HG03469 (cell line): ENCODE measurements at regions not wholly inside any gene's neighbourhood (a gene's known extent, or its start where the extent isn't known, plus 50 kb on each side); places are given as distances from the start of the nearest gene placed in this dataset.
"Not testable (repeated sequence)": the region's sequence is repeated elsewhere in the genome, so short reads cannot be mapped to it uniquely, and the experiment has no call there.

Experiments used
- ATAC-seq: cut with Tn5 transposase; IDR thresholded peaks from one replicate; pipeline ENCODE4 v1.9.1; 2021; ENCODE audit warnings: mild to moderate bottlenecking, moderate library complexity, moderate number of reproducible peaks; ENCODE audit not compliant: unreplicated experiment

DNA sequence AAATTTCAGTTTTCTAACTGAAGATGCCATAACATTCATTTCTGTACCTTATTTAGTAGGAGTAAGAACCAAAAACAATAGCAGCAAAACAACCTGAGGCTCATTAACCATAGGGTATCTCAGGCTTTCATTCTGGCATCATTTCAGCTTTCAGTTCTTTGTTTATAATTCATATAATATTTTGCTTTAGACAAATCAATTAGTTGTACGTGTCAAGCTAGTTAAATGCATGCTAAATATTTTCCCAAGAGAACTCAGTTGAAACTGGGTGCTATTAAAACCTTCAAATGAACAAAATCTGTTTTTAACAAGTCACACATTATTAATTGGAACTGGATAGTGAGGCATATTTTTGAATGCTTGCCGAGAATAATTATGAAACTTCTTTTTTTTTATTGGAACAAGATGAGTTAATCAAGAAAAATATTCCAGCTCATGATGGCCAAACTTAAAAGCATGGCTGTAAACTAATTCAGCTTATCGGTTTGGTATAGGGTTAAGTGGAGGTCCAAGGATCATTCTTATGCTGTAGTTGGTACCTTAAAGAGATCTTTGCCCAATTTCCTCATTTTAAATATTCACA lies 442.7 kb downstream of the BTG1 start:
- ATAC-seq: no peak

DNA sequence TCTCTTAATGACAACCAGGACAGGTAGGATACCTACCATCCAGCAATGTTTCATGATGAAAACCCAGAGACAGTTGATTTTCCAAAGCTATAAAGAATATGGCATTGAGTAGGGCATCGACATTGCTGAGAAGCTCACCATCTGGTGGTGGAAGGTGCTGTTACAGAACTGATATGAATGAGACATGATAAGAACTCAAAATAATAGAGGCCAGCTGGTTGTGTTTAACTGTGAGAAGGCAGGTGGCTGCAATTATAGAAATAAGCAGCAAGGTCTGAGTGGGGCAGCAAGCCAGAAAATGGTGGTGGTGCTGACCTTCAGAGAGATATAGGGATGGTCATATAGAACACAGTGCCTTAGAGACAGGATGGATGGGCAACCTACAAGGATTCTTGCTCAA lies 449.7 kb downstream of the BTG1 start:
- ATAC-seq: no peak

DNA sequence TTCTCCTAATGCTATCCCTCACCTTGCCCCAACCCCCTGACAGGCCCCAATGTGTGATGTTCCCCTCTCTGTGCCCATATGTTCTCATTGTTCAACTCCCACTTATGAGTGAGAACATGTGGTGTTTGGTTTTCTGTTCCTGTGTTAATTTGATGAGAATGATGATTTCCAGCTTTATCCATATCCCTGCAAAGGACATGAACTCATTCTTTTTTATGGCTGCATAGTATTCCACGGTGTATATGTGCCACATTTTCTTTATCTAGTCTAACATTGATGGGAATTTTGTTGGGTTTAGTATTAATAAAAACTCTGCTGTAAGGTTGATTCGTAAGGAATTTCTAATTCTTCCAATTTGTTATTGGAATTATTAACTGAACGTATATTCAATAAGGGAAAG lies 450.2 kb downstream of the BTG1 start:
- not testable (repeated sequence) for ATAC-seq

DNA sequence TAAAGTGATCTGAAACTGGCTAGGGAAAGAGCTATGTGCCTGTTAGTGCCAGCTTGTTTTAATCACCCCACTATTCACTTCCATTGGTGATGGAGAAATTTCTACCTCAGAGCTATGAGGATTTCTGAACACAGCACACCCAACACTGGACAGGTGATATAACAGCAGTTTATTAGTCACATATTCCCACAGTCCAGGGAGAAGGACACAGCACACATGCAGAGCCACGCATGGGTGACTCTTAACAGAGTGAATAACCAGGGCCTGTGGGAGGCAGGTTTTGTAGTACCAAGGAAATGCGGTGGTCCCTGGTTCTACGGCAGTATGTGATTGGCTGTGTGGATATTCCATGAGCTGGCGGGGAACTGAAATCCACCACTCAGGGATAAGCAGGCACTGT lies 455.1 kb downstream of the BTG1 start:
- no peak for ATAC-seq

DNA sequence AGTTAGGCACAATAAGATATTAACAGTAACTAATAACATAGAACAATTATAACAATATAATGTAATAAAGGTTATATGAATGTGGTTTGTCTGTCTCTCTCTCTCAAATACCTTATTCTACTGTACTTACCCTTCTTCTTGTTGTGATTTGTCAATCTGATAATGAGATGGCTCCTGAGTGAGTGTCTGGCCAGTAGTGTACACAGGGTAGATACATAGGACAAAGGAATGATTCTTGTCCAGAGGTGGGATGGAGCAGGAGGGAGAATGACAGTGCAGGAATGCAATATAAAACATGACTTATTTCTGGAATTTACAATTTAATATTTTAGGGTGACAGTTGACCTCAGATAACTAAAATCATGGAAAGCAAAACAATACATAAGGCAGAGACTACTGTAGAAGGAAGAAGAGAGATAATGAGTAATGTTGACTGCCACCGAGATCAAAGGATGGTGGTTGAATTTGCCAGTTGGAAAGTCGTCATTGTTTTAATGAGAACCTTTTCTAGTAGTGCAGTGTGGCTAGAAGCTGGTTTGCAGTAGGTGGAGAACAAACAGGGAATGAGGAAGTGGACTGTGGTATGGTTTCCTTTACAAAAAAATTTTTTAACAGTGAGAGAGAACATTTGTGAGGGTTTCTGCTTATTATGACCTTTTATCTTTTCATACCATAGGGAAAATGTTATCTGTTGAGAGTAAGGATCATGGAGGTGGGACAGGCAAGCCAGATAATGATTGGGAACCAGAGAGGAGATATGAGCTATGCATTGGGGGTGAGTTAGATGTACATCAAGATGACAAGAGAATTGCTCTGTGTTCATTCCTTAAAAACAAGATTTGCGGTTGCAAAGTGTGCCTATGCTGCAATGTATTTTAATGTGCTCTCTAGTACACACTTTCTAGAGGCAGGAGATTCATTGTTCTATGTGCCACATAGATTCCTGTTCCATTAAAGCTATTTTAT lies 458.3 kb downstream of the BTG1 start:
- ATAC-seq: no peak

DNA sequence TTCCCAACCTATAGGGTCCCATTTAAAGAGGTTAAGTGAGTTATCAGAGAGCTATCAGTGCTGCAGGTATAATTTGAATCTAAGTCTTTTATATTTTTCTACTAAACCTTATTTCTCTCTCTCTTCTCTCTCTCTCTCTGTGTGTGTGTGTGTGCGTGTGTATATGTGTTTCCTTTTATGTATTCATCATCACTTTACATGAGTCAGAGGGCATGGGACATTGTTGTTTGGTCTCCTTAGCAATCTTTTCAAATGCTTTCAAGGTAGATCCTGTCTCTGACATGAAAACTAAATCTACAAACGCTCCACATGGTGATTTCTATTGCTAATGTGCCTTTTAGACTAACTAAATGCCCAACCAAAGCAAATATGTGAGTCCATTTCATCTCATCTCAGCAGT lies 459.7 kb downstream of the BTG1 start:
- no peak for ATAC-seq

DNA sequence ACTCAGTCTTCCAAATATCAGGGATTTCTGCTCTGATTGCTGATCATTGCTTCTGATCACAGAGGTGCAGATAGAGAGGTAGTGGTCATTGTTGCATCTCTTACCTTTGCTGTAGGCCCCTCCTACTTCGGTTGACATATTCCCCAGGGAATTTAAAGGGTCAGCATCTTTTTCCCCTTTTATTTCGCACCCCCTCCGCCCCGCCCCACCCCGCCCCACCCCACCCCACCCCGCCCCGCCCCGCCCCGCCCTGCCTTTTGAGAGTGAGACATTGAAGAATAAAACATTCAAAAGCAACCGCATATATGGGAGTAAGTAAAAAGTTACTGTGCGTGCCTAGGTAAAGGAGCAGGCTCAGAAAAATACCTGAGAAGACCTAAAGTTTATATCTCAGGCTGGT lies 463.9 kb downstream of the BTG1 start:
- no peak for ATAC-seq

DNA sequence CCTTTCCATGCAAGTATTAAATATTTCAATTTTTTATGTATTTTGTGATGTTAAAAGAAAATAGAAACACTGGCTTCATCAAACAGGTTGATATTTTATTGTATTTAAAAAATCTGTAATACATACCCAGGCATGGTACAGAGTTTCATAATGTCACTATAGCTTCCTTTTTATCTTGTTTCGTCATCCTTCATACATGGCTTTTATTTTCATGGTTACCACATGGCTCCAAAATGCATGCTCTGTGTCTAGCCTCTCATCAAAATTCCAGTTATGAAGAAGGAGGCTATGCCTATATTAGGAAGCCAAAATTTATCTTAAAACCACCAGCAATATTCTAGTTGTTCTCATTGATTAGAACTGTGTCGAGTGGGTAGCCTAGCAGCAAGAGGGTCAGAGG lies 464.8 kb downstream of the BTG1 start:
- no peak for ATAC-seq

DNA sequence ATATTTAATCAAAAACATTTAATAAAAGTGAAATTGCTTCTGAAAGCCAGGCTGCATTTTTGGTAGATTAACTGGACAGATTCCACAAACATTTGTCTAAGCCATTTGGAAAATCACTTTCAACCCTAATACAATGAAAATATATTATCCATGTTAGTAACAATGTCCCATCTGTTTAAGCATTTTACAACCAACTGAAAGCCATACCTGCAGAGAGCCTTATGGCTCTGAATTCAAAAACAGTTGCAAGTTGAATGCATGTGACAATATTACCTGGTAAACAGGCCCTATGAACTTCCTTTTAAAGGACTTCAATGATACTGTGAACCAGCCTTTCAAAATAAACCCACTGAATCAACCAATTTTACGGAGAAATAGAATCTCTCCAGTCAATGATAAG lies 468.1 kb downstream of the BTG1 start:
- no peak for ATAC-seq

DNA sequence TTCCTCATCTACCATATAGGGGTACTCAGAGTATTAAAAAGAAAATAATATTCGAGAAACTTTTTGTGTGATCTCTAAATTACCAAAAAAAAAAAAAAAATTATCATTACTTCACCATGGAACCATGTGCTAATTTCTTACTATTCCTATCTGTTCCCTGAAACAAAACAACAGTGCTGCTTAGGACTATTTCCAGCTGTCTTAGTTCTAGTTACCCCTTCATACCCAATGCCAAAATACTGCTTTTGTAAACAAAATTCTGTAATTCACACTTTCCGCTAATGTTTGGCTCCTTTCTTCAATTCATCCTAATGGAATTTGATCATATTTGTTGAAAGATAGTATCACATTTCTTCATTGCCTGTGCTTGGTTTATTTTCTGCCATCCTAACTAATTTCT lies 470.2 kb downstream of the BTG1 start:
- no peak for ATAC-seq

DNA sequence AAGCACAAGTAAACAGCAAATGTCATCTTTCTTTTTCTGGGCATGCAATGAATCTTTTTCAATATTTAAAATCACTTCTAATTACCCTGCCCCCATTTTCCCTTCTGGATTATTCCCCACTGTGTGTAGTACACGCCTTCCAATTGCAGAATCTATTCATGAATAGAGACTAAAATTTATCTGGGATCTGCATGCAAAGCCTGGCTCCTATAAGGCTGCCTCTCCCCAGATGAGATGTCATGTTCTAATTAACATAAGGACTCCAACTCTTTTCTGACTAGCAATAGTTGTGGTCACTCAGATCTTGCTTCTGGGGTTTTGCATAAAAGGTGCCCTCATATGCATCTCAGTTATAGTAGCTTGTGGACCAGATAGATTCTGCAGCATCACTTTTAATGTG lies 473.5 kb downstream of the BTG1 start:
- ATAC-seq: no peak

DNA sequence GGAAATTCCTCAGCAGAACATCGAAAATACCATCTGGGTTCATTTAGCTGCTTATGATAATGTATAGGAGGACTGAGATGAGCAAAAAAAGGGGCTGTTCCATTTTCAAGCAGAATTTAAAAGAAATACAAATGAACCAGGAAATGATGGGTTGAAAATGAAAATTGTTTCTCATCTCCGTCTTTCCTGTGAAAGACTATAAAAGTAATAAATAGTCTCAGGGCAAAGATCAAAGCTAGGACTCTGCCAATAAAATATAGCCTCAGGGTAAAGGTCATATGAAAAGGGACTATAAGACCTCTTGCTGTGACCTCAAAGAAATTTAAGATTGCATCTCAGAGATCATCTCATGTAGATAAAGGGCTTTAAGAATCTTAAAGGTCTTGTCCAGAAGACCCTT lies 478.0 kb downstream of the BTG1 start:
- ATAC-seq: no peak

DNA sequence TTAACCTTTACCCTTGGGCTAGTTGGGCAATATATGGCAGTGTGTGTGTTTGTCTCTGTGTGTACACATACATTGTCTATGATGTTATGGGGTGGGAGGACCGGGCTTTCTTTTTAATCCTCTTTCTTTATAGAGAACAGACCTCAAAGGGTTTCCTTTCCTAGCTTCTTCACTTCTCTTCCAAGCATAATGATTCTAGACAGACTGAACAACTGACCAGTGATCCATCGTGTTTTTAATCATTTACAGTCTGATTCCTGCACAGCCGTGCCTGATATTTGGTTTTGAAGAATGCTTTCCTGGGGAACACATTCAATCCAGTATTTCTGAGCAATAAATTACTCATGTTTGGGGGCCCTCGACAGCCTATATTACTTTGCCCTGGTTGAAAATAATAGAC lies 481.1 kb upstream of the DCN start:
- ATAC-seq: no peak

DNA sequence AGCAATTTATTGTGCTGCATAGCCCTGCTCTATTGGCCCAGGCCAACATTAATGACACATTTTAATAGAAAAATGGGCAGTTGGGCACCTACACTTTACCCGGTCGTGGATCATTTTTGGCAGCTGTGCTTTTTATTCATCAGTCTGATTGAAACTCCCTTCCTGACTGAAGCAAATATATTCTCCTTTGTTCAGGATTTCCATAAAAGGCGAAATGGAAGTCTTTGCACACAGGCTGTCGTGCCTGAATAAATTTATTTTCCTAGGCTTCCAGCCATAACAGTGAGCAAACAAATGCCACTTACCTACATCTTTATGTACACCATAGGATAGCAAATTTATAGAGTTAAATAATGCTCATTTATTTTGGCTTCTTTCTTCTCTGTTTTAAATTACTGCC lies 480.7 kb upstream of the DCN start:
- ATAC-seq: no peak

DNA sequence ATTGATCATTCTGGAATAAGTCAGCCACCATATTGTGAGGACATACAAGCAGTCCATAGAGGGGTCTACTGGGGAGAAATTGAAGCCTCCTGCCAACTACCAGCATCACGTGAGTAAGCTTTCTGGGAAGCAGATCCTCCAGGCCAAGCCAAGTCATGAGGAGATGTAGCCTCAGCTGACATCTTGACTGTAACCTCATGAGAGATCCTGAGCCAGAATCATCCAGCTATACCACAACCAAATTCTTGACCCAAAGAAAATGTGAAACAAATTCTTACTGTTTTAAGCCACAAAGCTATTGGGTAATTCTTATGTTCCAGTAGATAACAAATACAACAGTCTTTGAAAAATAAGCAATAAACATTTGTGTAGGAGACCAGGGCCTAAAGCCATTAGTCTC lies 479.4 kb upstream of the DCN start:
- no peak for ATAC-seq

DNA sequence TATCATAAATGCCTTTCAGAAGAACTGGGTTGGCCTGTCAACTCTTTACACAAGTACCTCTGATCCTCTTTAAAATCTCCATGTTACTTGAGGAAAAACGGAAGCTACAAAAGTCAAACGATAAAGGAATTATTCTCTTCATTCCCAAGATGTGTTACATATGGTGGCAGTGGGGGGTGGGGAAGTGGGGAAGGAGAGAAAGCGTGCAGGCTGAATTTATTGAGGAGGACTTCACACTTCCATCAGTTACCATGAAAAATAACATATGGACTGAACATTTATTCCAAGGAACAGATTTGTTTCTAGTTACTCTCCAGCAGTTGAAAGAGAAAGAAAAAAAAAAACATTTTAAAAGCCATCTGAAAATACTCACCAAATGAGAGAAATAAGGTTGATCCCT lies 474.4 kb upstream of the DCN start:
- no peak for ATAC-seq

DNA sequence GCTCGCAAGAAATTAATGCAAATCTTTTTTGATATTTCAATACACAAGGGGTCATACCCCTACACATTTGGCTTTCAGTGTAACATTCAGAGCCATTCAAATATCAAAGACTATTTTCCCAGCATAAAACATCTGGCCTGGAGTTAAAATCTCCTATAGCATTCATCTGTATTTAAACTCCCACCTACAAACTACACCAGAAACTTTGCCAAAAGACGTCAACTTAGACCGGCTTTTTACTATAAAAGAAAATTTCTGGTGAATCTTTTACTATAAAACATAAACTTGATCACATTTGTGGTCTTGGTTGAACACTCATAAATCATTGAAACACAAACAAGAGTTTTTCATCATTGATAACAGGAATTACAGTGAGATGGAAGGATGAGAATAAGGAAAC lies 473.3 kb upstream of the DCN start:
- ATAC-seq: no peak

DNA sequence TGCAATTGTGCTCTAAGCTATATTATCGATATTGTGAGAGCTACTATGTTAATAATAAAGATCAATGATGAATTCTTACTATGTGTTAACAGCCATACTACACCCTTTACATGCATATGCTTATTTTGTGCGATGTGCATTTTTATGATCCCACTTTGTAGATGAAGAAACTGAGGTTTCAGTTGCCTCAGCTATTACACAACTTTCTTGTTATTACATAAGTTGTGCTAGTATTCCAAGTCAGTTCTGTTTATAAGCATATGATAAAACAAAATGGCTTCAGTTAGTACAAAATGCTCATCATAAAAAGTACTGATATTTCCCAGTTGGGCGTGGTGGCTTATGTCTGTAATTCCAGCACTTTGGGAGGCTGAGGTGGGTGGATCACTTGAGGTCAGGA lies 471.5 kb upstream of the DCN start:
- no peak for ATAC-seq

DNA sequence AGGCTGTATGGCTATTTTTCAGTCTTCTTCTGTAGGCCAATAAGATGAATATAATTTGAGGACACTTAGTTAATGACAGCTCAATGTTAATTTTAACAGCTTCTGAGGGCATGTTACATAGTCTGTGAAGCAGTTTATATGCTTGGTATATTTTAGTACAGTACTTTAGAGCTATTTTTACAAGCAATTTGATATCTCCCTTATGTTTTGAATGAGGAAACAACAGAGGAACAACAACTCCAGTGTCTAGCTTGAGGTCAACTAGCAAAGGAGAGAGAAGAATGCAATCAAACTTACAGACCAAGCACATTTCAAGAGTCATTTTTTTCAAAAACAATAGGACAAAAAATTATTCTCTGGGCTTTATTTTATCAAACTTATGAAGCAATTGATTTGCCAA lies 469.1 kb upstream of the DCN start:
- ATAC-seq: no peak

DNA sequence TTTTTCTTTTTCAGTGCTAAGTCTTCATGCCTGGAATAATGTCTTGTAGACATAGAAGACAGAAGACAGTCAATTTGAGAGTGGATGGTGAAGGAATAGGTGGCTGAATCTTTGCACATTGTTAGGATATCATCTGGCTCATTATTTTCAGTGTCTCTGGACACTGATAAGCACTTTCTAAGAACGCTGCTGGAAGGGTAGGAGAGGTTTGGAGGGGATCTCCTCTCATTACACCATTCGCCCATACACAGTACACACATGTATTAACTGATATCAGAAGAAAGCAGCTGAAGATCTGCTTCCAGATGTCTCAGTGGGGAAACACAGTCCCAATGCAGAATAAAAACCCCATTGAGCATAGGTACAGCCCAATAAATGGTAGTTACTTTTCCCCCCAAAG lies 461.1 kb upstream of the DCN start:
- ATAC-seq: no peak

DNA sequence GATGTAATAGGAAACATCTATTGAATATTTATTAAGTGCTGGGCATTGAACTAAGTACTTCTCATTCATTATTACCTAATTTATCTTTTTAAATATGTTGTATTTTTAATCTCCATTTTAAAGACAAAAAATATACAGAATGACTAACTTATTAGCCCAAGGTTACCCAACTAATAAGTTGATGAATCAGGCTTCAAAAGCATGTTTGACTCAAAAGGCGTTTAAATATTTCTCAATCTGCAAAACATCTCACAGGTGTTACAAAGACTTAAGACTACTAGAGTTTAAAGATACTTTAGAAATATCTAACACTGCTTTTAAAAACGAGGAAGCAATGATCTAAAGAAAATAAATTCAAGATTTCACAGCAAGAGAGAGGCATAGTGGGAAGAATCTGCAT lies 457.4 kb upstream of the DCN start:
- ATAC-seq: no peak

DNA sequence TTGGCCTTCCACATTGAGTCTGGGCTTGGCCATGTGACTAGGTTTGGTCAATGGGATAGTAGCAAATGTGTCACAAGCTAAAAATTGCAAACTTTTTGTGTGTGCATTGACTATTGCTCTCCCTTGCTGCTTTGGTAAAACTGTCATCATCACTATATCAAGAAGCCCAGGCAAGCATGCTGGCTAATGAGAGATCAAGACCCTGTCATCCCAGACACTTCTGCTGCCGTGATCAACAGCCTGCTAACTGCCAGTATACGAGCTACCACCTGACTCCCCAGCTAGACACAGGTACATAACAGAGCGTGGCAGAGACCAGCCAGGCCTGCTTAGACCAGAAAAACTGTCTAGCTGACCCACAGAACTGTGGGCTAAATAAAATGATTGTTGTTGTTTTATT lies 456.7 kb upstream of the DCN start:
- ATAC-seq: no peak
